RWPE2 (cell line): ENCODE measurements at regions not wholly inside any gene's neighbourhood (a gene's known extent, or its start where the extent isn't known, plus 50 kb on each side); places are given as distances from the start of the nearest gene placed in this dataset.

Experiments used
- ATAC-seq: fragments of 200-7000 bp; cut with Tn5 transposase; 3 replicates; pipeline ENCODE4 v1.9.1; 2021; ENCODE audit warnings: low read depth
- DNase-seq: peaks from one replicate; pipeline ENCODE4 v3.0.0-alpha.2; 2020; ENCODE audit warnings: low spot score
- H3K27ac ChIP-seq: fragments of 450-650 bp; 2 replicates; pipeline ENCODE4 v1.5.1; 2017; ENCODE audit warnings: mild to moderate bottlenecking; ENCODE audit not compliant: poor library complexity, severe bottlenecking
- H3K27me3 ChIP-seq: fragments of 250-450 bp; sonication (Bioruptor Pico); 2 replicates; pipeline ENCODE4 v1.5.1; 2021; ENCODE audit warnings: mild to moderate bottlenecking, moderate library complexity; ENCODE audit not compliant: insufficient read depth, poor library complexity, severe bottlenecking
- H3K36me3 ChIP-seq: fragments of 250-450 bp; sonication (Bioruptor Pico); 2 replicates; pipeline ENCODE4 v1.5.1; 2020; ENCODE audit warnings: low read depth, mild to moderate bottlenecking, moderate library complexity
- H3K4me1 ChIP-seq: fragments of 250-450 bp; sonication (Bioruptor Pico); 2 replicates; pipeline ENCODE4 v1.5.1; 2021; ENCODE audit warnings: mild to moderate bottlenecking, moderate library complexity; ENCODE audit not compliant: insufficient read depth, poor library complexity, severe bottlenecking
- H3K4me3 ChIP-seq: fragments of 250-450 bp; sonication (Bioruptor Pico); 2 replicates; pipeline ENCODE4 v1.5.1; 2021; ENCODE audit warnings: mild to moderate bottlenecking, moderate library complexity; ENCODE audit not compliant: severe bottlenecking
- H3K9me3 ChIP-seq: fragments of 250-450 bp; sonication (Bioruptor Pico); 2 replicates; pipeline ENCODE4 v1.5.1; 2021; ENCODE audit warnings: mild to moderate bottlenecking, moderate library complexity; ENCODE audit not compliant: severe bottlenecking
- TF ChIP-seq, protein P1 (sequence below): fragments of 450-650 bp; IDR thresholded peaks from one replicate; pipeline ENCODE4 v1.5.1; 2017; ENCODE audit warnings: mild to moderate bottlenecking, moderate library complexity; ENCODE audit not compliant: poor library complexity, severe bottlenecking

DNA sequence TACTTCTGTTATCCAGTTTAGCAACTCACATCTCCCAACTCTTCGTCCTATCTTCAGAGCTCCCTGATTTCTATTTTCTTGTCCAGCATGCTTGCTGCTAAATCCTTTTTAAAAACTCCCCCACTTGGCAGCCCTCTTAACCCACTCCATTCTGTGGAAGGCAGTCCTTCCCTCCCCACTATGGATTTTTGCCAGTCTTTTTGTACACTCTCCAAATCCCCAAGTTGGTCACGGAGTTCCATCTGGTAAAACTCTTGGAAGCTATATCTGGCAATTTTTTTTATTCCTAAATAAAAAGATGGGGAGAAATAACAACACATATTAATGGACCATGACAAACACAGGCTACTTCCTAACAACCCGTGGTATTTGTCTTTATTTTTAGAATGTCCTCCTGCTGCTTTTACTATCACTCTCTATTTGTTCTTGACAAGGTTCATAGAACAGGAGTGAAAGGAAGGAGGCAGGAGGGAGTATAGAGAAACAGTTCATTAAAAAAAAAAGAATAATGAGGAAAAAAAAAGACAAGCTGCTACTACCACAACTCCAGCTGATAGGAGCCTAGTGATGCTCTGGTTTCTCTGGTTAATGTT lies 120.0 kb upstream of the THSD7B start:
- TF ChIP-seq, protein P1, sequence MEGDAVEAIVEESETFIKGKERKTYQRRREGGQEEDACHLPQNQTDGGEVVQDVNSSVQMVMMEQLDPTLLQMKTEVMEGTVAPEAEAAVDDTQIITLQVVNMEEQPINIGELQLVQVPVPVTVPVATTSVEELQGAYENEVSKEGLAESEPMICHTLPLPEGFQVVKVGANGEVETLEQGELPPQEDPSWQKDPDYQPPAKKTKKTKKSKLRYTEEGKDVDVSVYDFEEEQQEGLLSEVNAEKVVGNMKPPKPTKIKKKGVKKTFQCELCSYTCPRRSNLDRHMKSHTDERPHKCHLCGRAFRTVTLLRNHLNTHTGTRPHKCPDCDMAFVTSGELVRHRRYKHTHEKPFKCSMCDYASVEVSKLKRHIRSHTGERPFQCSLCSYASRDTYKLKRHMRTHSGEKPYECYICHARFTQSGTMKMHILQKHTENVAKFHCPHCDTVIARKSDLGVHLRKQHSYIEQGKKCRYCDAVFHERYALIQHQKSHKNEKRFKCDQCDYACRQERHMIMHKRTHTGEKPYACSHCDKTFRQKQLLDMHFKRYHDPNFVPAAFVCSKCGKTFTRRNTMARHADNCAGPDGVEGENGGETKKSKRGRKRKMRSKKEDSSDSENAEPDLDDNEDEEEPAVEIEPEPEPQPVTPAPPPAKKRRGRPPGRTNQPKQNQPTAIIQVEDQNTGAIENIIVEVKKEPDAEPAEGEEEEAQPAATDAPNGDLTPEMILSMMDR = no peak

DNA sequence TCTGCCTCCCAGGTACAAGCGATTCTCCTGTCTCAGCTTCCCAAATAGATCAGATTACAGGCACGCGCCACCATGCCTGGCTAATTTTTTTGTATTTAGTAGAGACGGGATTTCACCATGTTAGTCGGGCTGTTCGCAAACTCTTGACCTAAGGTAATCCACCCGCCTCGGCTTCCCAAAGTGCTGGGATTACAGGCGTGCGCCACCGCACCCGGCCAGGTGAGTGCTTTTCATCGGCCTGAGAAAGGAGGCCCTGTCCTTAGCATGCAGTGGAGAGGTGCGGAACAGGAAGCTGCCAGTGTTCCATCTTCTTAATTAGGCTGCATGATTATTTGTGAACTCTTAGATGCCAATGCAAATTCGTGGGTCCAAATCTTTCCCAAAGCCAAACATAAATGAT lies 125.7 kb upstream of the THSD7B start:
- no peaks in the 10 kb centered on the region for H3K9me3 ChIP-seq
- H3K36me3 ChIP-seq = no peaks in the 10 kb centered on the region
- no peaks in the 10 kb centered on the region for H3K4me1 ChIP-seq
- H3K27me3 ChIP-seq = no peaks in the 10 kb centered on the region
- DNase-seq (no peak), ATAC-seq (no peak)
- H3K27ac ChIP-seq = no peak overlapping the region
- TF ChIP-seq, protein P1 = no peak
- H3K4me3 ChIP-seq = no peak overlapping the region

More for the DNA sequence above, 120.0 kb upstream of the THSD7B start:
- no peaks in the 10 kb centered on the region for H3K36me3 ChIP-seq
- ATAC-seq (no peak), DNase-seq (no peak)
- no peak overlapping the region for H3K27ac ChIP-seq
- no peaks in the 10 kb centered on the region for H3K9me3 ChIP-seq
- no peaks in the 10 kb centered on the region for H3K4me1 ChIP-seq
- no peaks in the 10 kb centered on the region for H3K27me3 ChIP-seq
- H3K4me3 ChIP-seq = no peak overlapping the region

DNA sequence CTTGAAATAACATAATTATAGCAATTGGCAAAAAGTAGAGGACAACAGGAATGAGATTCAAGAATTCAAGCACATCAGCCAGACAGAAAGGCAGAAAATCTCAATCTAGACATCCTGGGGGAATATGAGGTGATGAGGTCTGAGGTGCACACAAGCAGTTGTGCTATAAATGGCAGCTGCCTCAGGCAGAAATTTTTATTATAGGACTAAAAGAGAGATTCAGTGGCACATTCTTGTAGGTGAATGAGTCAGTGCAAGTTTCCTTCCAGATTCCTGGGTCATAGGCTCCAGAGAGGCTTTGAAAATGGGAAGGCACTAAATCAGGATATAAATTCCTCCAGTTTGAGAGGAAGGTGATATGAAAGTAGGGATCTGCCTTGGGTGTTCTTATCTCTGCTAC lies 127.2 kb upstream of the THSD7B start:
- no peak for ATAC-seq
- Histone ChIP-seq H3K4me3 (no peak overlapping the region), H3K36me3 (no peaks in the 10 kb centered on the region), H3K4me1 (no peaks in the 10 kb centered on the region), H3K27ac (no peak overlapping the region), H3K9me3 (no peaks in the 10 kb centered on the region), H3K27me3 (no peaks in the 10 kb centered on the region)
- TF ChIP-seq, protein P1 = no peak
- DNase-seq = no peak

DNA sequence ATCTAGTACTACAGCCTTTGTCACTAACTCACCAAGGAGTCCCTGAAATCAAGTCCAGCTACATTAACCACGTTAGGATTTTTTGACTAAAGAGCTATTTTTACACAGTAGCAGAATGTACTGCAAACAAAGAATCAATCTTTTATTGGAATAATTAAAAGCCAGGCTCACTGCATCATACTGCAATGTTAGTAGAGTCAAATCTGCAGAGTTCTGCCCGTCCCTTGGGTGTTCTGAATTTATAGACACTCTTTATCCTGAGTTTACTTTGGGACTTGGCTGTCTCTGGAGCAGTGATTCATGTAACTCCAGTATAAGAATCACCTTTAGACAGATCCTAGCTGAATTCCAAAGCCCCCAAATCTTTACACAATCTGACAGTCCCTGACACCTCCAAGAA lies 127.9 kb upstream of the THSD7B start:
- H3K27ac ChIP-seq = no peak overlapping the region
- no peaks in the 10 kb centered on the region for H3K27me3 ChIP-seq
- no peaks in the 10 kb centered on the region for H3K4me1 ChIP-seq
- H3K4me3 ChIP-seq = no peak overlapping the region
- TF ChIP-seq, protein P1 = no peak
- no peak for DNase-seq
- no peak for ATAC-seq
- H3K9me3 ChIP-seq = no peaks in the 10 kb centered on the region
- no peaks in the 10 kb centered on the region for H3K36me3 ChIP-seq

DNA sequence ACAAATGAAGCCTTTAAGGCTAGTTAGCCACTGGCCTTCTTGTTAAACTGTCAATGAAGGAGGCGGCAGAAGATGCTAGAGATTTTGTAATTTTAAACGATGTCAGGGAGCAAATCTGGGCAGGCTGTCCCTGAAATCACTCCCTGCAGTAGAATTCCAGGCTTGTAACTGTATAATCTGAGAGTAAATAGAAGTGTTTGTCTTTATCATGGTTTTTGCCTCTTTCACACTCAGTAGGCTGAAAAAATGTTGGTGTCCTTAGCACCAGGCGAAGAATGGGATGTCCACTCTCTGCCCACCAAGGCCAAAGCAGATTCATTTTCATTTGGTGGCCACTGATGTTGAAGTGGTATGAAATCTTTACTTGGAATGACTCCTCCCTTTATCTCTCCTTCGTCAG lies 136.9 kb upstream of the THSD7B start:
- Histone ChIP-seq H3K27me3 (peaks cover 3% of the 10 kb centered on the region), H3K9me3 (no peaks in the 10 kb centered on the region), H3K36me3 (no peaks in the 10 kb centered on the region), H3K4me3 (no peak overlapping the region), H3K27ac (no peak overlapping the region), H3K4me1 (no peaks in the 10 kb centered on the region)
- TF ChIP-seq, protein P1 = no peak
- DNase-seq (no peak), ATAC-seq (no peak)
